H7 (cell line): ENCODE measurements at regions not wholly inside any gene's neighbourhood (a gene's known extent, or its start where the extent isn't known, plus 50 kb on each side); places are given as distances from the start of the nearest gene placed in this dataset.

Experiments
- DNase-seq: peaks from one replicate; pipeline ENCODE4 v3.0.0; 2012
- H3K27me3 ChIP-seq: 2 replicates; pipeline ENCODE4 v1.6.0; 2011; ENCODE audit warnings: mild to moderate bottlenecking, low read length; ENCODE audit not compliant: control insufficient read depth, insufficient read depth
- H3K36me3 ChIP-seq: replicated peaks from 2 replicates; pipeline ENCODE4 v1.5.1; 2011; ENCODE audit warnings: low read length; ENCODE audit not compliant: control insufficient read depth, insufficient read depth
- H3K4me3 ChIP-seq: 2 replicates; pipeline ENCODE4 v1.5.1; 2011; ENCODE audit warnings: low read depth, mild to moderate bottlenecking, control low read depth, low read length, moderate library complexity; ENCODE audit not compliant: insufficient read depth

- H3K4me3 ChIP-seq, result no peak overlapping the region
- no peaks in the 10 kb centered on the region for H3K36me3 ChIP-seq
- no peak for DNase-seq
- no peaks in the 10 kb centered on the region for H3K27me3 ChIP-seq
These were observed 502.1 kb downstream of the DMAC1 start for GRCh38 chr9:7297521-7297920.

DNA sequence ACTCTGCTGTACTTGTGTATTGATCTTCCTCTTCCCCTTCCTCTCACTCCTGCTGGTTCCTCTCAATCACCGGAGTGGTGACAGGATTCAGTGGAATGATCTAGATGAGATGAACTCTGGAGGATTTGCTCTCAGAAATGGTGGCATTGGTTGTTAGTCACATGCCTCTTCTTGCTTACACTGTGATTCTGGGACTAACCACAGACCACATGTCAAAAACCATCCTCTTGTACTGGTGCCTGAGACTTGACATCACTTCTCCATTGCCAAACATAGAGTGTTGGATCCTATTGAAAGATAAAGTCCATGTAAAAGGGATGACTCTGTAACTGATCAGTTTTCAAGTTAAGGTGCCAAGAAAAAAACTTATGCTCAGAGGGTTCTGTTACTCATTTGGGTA is 506.5 kb downstream of the DMAC1 start:
- Histone ChIP-seq H3K4me3 (no peak overlapping the region), H3K27me3 (no peaks in the 10 kb centered on the region), H3K36me3 (no peaks in the 10 kb centered on the region)
- no peak for DNase-seq

DNA sequence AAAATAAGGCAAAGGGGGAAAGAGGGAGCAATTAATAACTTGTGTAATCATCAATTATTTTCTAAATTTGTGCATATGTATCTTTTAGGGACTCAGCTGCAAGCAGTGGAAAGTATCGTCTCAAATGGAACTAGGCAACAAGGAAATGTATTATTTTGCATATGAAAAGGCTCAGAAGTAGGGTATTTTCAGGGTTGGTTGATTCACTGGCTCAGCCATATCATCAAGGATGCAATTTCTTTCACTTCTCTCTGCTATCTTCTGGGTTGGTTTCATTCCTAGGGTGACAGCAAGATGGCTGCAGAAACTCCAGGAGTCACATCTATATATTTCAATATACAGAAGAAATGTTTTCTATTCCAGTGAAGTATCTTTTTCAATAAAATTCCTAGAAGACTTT is 509.8 kb downstream of the DMAC1 start:
- Histone ChIP-seq H3K4me3 (no peak overlapping the region), H3K27me3 (no peaks in the 10 kb centered on the region), H3K36me3 (no peaks in the 10 kb centered on the region)
- DNase-seq, result no peak

DNA sequence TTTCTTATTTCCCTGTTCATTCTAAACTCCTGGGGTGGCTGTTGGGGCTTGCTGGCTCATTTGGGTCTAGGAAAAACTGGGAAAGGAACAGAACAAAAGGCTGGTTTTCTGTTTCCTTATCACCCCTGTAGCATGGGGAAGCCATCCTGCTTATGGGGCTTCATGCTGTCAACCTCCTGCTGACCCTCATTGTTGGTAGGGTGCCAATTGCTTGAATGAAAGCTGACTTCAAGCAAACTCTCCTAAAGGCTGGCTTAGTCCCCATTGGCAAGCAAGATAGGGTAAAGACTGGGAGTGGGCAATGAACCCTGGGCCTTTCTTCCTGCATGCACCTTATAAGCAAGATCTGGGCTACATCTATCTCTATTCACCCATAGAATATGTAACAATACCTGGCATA is 511.6 kb downstream of the DMAC1 start:
- H3K4me3 ChIP-seq, result no peak overlapping the region
- no peak for DNase-seq
- no peaks in the 10 kb centered on the region for H3K27me3 ChIP-seq
- H3K36me3 ChIP-seq, result no peaks in the 10 kb centered on the region

DNA sequence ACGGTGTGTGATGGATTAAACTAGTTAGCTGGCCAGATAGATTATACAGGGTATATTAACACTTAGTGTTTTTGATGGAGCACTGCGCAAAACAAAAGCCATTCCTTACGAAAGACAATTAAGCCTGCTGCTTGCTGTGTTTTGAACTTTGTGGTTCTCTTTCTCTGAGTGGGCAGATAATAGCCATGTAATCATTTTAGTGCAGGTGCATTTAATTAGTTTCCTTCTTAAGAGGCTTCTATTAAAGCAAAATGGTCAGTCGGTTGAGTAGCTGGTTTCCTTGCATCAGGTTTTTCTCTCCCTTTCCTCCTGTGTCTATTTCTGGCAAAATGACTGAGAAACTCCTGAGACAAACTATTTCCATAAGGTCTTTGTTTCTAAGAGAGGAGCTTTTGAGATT is 512.5 kb downstream of the DMAC1 start:
- H3K4me3 ChIP-seq, result no peak overlapping the region
- DNase-seq, result no peak
- H3K27me3 ChIP-seq, result no peaks in the 10 kb centered on the region
- H3K36me3 ChIP-seq, result no peaks in the 10 kb centered on the region

DNA sequence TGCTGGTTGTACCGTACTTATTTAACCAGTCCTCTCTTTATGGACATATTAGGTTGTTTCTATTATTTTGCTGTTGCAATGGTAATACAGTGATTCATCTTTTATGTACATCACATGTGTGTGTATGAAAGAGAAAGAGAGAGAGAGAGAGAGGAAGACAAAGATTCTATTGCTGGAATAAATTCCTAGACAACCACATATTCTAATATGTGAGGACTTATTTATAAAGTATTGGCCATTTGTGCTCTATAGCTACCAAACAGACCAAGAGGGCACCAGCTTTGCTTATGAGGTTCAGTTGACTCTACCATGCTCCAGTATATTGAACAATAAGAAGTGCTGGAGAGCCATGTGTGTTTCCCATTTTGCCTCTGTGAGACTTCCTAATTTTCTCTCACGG is 513.5 kb downstream of the DMAC1 start:
- Histone ChIP-seq H3K36me3 (no peaks in the 10 kb centered on the region), H3K4me3 (no peak overlapping the region), H3K27me3 (no peaks in the 10 kb centered on the region)
- DNase-seq, result no peak

DNA sequence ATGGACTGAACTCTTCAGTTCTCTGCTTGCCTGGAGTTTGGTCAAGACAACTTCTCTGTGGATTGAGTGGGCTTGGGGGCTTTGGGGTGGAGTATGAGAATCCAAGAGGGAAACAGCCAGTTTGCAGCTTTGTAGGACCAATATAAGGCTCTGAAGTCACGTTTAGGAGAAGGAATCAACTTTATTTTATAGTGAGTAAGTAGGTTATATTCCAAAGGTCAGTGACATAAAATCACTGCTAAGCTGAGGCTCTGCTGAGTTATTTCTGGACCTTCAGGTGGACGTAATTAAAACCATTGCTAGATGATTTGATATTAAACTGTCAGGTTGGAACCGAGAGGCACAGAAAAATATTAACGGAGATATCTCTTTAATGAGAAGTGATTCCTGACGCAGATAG is 514.4 kb downstream of the DMAC1 start:
- Histone ChIP-seq H3K36me3 (no peaks in the 10 kb centered on the region), H3K27me3 (no peaks in the 10 kb centered on the region), H3K4me3 (no peak overlapping the region)
- DNase-seq, result no peak

GRCh38 chr9:7284517-7284916 is 515.1 kb downstream of the DMAC1 start:
- H3K4me3 ChIP-seq, result no peak overlapping the region
- H3K36me3 ChIP-seq, result no peaks in the 10 kb centered on the region
- DNase-seq, result peak; percentile 45
- no peaks in the 10 kb centered on the region for H3K27me3 ChIP-seq

GRCh38 chr9:7284117-7284516 is 515.5 kb downstream of the DMAC1 start:
- H3K27me3 ChIP-seq, result no peaks in the 10 kb centered on the region
- no peaks in the 10 kb centered on the region for H3K36me3 ChIP-seq
- DNase-seq, result no peak
- no peak overlapping the region for H3K4me3 ChIP-seq

DNA sequence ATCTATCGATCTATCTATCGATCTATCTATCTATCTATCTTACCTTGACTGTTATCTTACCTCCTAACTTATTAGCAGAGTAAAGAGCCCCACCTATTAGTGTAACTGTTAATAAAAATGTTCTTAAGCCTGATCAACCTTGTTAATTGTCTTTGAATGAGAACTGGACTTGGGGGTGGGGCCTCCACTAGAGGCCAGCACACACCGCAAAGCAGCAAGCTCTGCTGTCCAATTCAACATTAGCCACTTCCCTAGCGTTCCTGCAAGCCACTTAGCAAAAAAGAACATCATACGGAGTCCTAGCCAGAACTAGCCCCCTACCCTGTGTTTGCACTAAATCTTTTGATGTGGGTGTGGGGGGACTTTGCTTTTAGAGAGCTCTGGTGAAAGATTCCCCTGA is 515.8 kb downstream of the KDM4C start:
- DNase-seq, result peak; percentile 31
- Histone ChIP-seq H3K36me3 (no peaks in the 10 kb centered on the region), H3K4me3 (no peak overlapping the region), H3K27me3 (no peaks in the 10 kb centered on the region)

GRCh38 chr9:7266911-7267595 is 509.3 kb downstream of the KDM4C start:
- Histone ChIP-seq H3K36me3 (no peaks in the 10 kb centered on the region), H3K4me3 (no peak overlapping the region), H3K27me3 (no peaks in the 10 kb centered on the region)
- no peak for DNase-seq

- no peaks in the 10 kb centered on the region for H3K36me3 ChIP-seq
- no peak overlapping the region for H3K4me3 ChIP-seq
- DNase-seq, result no peak
- H3K27me3 ChIP-seq, result no peaks in the 10 kb centered on the region
These were observed 507.4 kb downstream of the KDM4C start for GRCh38 chr9:7265181-7265580.

- Histone ChIP-seq H3K36me3 (no peaks in the 10 kb centered on the region), H3K27me3 (no peaks in the 10 kb centered on the region), H3K4me3 (no peak overlapping the region)
- DNase-seq, result peak; percentile 7
These were observed 501.9 kb downstream of the KDM4C start for GRCh38 chr9:7259544-7260241.

DNA sequence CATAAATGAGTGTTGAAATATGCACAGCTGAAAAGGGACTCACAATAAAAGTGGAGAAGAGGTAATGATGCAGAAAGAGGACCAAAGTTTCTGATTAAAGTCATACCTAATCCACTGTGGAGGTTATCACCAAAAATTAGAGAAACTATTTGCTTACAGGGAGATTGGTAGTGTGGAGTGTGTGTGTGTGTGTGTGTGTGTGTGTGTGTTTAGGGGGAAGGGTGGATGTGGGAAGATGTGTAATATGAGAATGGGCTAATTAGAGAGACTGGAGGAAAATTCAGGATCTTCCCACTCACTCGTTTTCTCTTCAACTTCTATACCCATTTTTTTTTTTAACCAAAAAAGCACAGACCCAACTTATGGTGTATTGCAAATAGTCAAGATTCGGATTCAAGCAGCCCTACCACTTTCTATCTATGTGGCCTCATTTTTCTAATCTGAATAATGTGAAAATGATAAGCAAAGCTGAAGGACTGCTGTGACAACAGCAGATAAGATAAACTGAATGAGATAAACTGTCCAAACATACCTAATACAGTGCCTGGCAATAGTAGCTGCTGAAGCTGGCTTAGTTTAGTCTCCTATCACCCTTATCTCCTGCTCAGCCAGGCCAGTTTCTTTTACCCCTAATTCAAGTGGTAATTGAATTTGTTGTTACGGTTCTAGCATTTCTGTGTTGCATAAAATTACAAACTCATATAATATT is 501.1 kb downstream of the KDM4C start:
- DNase-seq, result no peak
- Histone ChIP-seq H3K4me3 (no peak overlapping the region), H3K36me3 (no peaks in the 10 kb centered on the region), H3K27me3 (no peaks in the 10 kb centered on the region)

DNA sequence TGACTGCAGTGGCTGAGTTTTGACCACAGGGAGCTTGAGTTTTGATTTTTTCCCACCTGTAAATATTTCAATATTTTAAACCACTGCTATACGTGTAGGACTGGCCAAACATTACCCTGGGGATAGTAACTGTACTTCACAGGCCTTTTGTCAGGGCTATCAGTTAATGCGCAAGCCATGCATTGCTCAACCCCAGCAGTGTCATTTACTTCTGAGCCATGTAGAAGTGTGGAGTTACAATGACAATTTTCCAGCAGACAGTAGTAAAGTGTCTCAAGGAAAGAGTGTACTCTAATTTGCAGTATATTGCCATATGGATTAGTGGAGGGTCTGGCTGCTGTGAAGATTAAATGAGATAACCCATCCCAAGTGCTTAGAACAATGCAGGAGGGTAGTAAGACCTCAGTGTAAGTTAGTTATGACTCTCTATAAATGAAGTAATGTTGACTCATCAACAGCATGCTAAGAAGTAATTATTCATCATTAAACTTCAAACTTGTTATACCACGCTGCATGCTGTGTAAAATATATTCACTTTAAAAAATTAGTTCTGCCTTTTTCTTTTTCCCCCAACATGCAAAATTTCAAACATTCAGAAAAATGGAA is 489.2 kb downstream of the KDM4C start:
- no peaks in the 10 kb centered on the region for H3K27me3 ChIP-seq
- no peak overlapping the region for H3K4me3 ChIP-seq
- H3K36me3 ChIP-seq, result no peaks in the 10 kb centered on the region
- no peak for DNase-seq
